H9 (cell line): ENCODE measurements at regions not wholly inside any gene's neighbourhood (a gene's known extent, or its start where the extent isn't known, plus 50 kb on each side); places are given as distances from the start of the nearest gene placed in this dataset.
"Not testable (repeated sequence)": the region's sequence is repeated elsewhere in the genome, so short reads cannot be mapped to it uniquely, and the experiment has no call there.

Source experiments
- DNase-seq: peaks from one replicate; pipeline ENCODE4 v3.0.0-alpha.2; 2017
- H2AFZ ChIP-seq: one replicate; pipeline ENCODE4 v1.6.1; 2013; ENCODE audit warnings: mild to moderate bottlenecking, low read length, control low read depth, moderate library complexity
- H2AK5ac ChIP-seq: 2 replicates; pipeline ENCODE4 v1.6.1; 2013; ENCODE audit warnings: low read length, control low read depth, mixed read lengths; ENCODE audit not compliant: insufficient read length
- H2BK120ac ChIP-seq: one replicate; pipeline ENCODE4 v1.6.1; 2013; ENCODE audit warnings: low read depth, mild to moderate bottlenecking, low read length, control low read depth, inconsistent platforms; ENCODE audit not compliant: poor library complexity, severe bottlenecking
- H2BK12ac ChIP-seq: 2 replicates; pipeline ENCODE4 v1.6.1; 2013; ENCODE audit warnings: low read length, control low read depth, mixed read lengths, low read depth; ENCODE audit not compliant: insufficient read length
- H2BK15ac ChIP-seq: 2 replicates; pipeline ENCODE4 v1.6.1; 2013; ENCODE audit warnings: low read depth, low read length, control low read depth
- H2BK20ac ChIP-seq: one replicate; pipeline ENCODE4 v1.6.1; 2013; ENCODE audit warnings: low read depth, mild to moderate bottlenecking, low read length, control low read depth, inconsistent platforms; ENCODE audit not compliant: poor library complexity, severe bottlenecking
- H2BK5ac ChIP-seq: 2 replicates; pipeline ENCODE4 v1.6.1; 2013; ENCODE audit warnings: low read length, control low read depth, mixed read lengths; ENCODE audit not compliant: insufficient read length
- H3K14ac ChIP-seq: 2 replicates; pipeline ENCODE4 v1.6.1; 2013; ENCODE audit warnings: low read length, control low read depth; ENCODE audit not compliant: insufficient read depth
- H3K18ac ChIP-seq: 2 replicates; pipeline ENCODE4 v1.6.1; 2013; ENCODE audit warnings: low read depth, mild to moderate bottlenecking, mixed read lengths, low read length, control low read depth; ENCODE audit not compliant: insufficient read length
- H3K23ac ChIP-seq: 2 replicates; pipeline ENCODE4 v1.6.1; 2013; ENCODE audit warnings: low read length, control low read depth, mixed read lengths, low read depth; ENCODE audit not compliant: insufficient read length
- H3K23me2 ChIP-seq: 2 replicates; pipeline ENCODE4 v1.6.1; 2013; ENCODE audit warnings: low read depth, mild to moderate bottlenecking, mixed read lengths, low read length, control low read depth; ENCODE audit not compliant: insufficient read length, poor library complexity, severe bottlenecking
- H3K27ac ChIP-seq: 2 replicates; pipeline ENCODE4 v1.5.1; 2013; ENCODE audit warnings: low read length, control low read depth, mixed read lengths, low read depth; ENCODE audit not compliant: insufficient read length
- H3K27me3 ChIP-seq: 2 replicates; pipeline ENCODE4 v1.6.1; 2013; ENCODE audit warnings: low read length, control low read depth, inconsistent platforms; ENCODE audit not compliant: insufficient read depth
- H3K4ac ChIP-seq: 2 replicates; pipeline ENCODE4 v1.6.1; 2013; ENCODE audit warnings: low read depth, mild to moderate bottlenecking, control low read depth, inconsistent platforms, low read length, moderate library complexity
- H3K4me1 ChIP-seq: 2 replicates; pipeline ENCODE4 v1.6.1; 2013; ENCODE audit warnings: low read length, control low read depth, inconsistent platforms; ENCODE audit not compliant: insufficient read depth
- H3K4me2 ChIP-seq: 2 replicates; pipeline ENCODE4 v1.6.1; 2013; ENCODE audit warnings: low read length, control low read depth, mixed read lengths; ENCODE audit not compliant: insufficient read length, insufficient read depth
- H3K56ac ChIP-seq: 2 replicates; pipeline ENCODE4 v1.6.1; 2013; ENCODE audit warnings: low read depth, mild to moderate bottlenecking, mixed read lengths, low read length, control low read depth; ENCODE audit not compliant: insufficient read length
- H3K79me1 ChIP-seq: 2 replicates; pipeline ENCODE4 v1.6.1; 2013; ENCODE audit warnings: low read depth, mild to moderate bottlenecking, moderate library complexity, low read length, control low read depth, inconsistent platforms; ENCODE audit not compliant: insufficient read depth, poor library complexity, severe bottlenecking
- H3K79me2 ChIP-seq: 2 replicates; pipeline ENCODE4 v1.6.1; 2013; ENCODE audit warnings: low read length, control low read depth, inconsistent platforms; ENCODE audit not compliant: insufficient read depth
- H3K9ac ChIP-seq: 2 replicates; pipeline ENCODE4 v1.6.1; 2013; ENCODE audit warnings: low read length, control low read depth, mixed read lengths; ENCODE audit not compliant: insufficient read length; ENCODE audit errors: extremely low read depth
- H3K9me3 ChIP-seq: one replicate; pipeline ENCODE4 v1.6.1; 2013; ENCODE audit warnings: low read depth, low read length, inconsistent platforms; ENCODE audit not compliant: control insufficient read depth
- H3T11ph ChIP-seq: one replicate; pipeline ENCODE4 v1.6.1; 2013; ENCODE audit warnings: mild to moderate bottlenecking, low read length, control low read depth, inconsistent platforms
- H4K20me1 ChIP-seq: one replicate; pipeline ENCODE4 v1.6.1; 2013; ENCODE audit not compliant: control insufficient read depth, insufficient read length, insufficient read depth
- H4K5ac ChIP-seq: 2 replicates; pipeline ENCODE4 v1.6.1; 2013; ENCODE audit warnings: low read depth, mild to moderate bottlenecking, mixed read lengths, low read length, control low read depth; ENCODE audit not compliant: insufficient read length
- H4K8ac ChIP-seq: replicated peaks from 2 replicates; pipeline ENCODE4 v1.6.1; 2013; ENCODE audit warnings: low read length, control low read depth, mixed read lengths, low read depth; ENCODE audit not compliant: insufficient read length
- H4K91ac ChIP-seq: 2 replicates; pipeline ENCODE4 v1.6.1; 2013; ENCODE audit warnings: low read depth, mild to moderate bottlenecking, moderate library complexity, mixed read lengths, low read length, control low read depth; ENCODE audit not compliant: insufficient read length
- H3K27ac Mint-ChIP-seq, 3 experiments: 2 replicates in 2 of 3; 3 replicates in 1 of 3; pipeline ENCODE4 v1.8.0; 2020 to 2021; ENCODE audit warnings: mixed read lengths in 3 of 3, mild to moderate bottlenecking in 1 of 3, moderate library complexity in 1 of 3
- H3K27me3 Mint-ChIP-seq: 2 replicates; pipeline ENCODE4 v1.8.0; 2021; ENCODE audit warnings: low read depth, mild to moderate bottlenecking, moderate library complexity, mixed read lengths
- H3K36me3 Mint-ChIP-seq, 3 experiments: 2 replicates in 2 of 3; 3 replicates in 1 of 3; pipeline ENCODE4 v1.8.0; 2020 to 2021; ENCODE audit warnings: low read depth in 3 of 3, mixed read lengths in 3 of 3; ENCODE audit not compliant: insufficient read depth in 1 of 3
- H3K4me1 Mint-ChIP-seq, 2 experiments: 2 replicates each; pipeline ENCODE4 v1.8.0; 2020; ENCODE audit warnings: mixed read lengths in 2 of 2
- H3K4me3 Mint-ChIP-seq, 2 experiments: 2 replicates in 1 of 2; 3 replicates in 1 of 2; pipeline ENCODE4 v1.8.0; 2020 to 2021; ENCODE audit warnings: mild to moderate bottlenecking in 2 of 2, mixed read lengths in 2 of 2, moderate library complexity in 1 of 2
- H3K9me3 Mint-ChIP-seq, 2 experiments: 2 replicates in 1 of 2; 3 replicates in 1 of 2; pipeline ENCODE4 v1.8.0; 2020; ENCODE audit warnings: mild to moderate bottlenecking in 2 of 2, mixed read lengths in 2 of 2, moderate library complexity in 1 of 2
- WGBS: extraction: QIAGEN DNeasy Blood & Tissue Kit; methylation state at CpG from one replicate; pipeline ENCODE4 v1.1.7; 2013; ENCODE audit warnings: missing lambda C conversion rate, low lambda C conversion rate, mixed read lengths; ENCODE audit not compliant: insufficient read length; ENCODE audit errors: extremely low coverage; 5-methylcytosine and 5-hydroxymethylcytosine counted together
- TF ChIP-seq, protein P1 (sequence below): fragments of 200-600 bp; sonication (generic); conservative IDR thresholded peaks from 3 replicates; pipeline ENCODE4 v1.8.0; 2021; ENCODE audit warnings: antibody characterized with exemption, mild to moderate bottlenecking

DNA sequence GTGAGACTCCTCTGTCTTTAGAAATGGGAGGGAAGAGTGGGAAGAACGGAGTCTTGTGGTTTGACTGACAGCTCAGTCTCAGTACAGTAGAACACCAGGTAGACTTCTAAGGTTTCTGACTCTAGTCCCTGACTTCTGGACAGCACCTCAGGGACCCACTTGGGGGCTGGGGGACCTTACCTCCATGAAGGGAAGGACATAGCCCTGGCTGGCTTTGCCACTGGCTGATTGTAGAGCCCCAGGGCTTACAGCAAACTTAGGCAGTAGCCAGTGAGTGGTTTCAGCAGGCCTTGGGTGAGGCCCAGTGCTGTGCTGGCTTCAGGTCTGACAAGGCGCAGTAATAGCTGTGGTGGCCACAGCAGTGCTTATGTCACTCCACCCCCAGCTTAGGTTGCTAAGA, 290.0 kb upstream of the PRR16 start:
- no peaks in the 10 kb centered on the region for H3K27me3 ChIP-seq
- H3K23ac ChIP-seq, result no peak overlapping the region
- H3K9ac ChIP-seq, result no peak overlapping the region
- DNase-seq, result no peak
- no peaks in the 10 kb centered on the region for H3K9me3 ChIP-seq
- Mint-ChIP-seq H3K27ac (no peak overlapping the region), H3K4me3 (no peak overlapping the region), H3K4me1 (no peaks in the 10 kb centered on the region), H3K9me3 (no peaks in the 10 kb centered on the region), H3K36me3 (no peaks in the 10 kb centered on the region), H3K27me3 (no peaks in the 10 kb centered on the region)
- TF ChIP-seq, protein P1, sequence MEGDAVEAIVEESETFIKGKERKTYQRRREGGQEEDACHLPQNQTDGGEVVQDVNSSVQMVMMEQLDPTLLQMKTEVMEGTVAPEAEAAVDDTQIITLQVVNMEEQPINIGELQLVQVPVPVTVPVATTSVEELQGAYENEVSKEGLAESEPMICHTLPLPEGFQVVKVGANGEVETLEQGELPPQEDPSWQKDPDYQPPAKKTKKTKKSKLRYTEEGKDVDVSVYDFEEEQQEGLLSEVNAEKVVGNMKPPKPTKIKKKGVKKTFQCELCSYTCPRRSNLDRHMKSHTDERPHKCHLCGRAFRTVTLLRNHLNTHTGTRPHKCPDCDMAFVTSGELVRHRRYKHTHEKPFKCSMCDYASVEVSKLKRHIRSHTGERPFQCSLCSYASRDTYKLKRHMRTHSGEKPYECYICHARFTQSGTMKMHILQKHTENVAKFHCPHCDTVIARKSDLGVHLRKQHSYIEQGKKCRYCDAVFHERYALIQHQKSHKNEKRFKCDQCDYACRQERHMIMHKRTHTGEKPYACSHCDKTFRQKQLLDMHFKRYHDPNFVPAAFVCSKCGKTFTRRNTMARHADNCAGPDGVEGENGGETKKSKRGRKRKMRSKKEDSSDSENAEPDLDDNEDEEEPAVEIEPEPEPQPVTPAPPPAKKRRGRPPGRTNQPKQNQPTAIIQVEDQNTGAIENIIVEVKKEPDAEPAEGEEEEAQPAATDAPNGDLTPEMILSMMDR, result no peak
- no peak overlapping the region for H2AK5ac ChIP-seq
- no peaks in the 10 kb centered on the region for H3K4me1 ChIP-seq
- H3K4me2 ChIP-seq, result no peak overlapping the region
- no CpG with 5 or more reads among the region's 2 CpGs for WGBS
- H4K8ac ChIP-seq, result no peak overlapping the region
- no peak overlapping the region for H2BK20ac ChIP-seq
- no peak overlapping the region for H2BK5ac ChIP-seq
- H3K79me1 ChIP-seq, result no peaks in the 10 kb centered on the region
- H3K23me2 ChIP-seq, result no peaks in the 10 kb centered on the region
- no peak overlapping the region for H3K14ac ChIP-seq
- no peak overlapping the region for H2BK12ac ChIP-seq
- H3K18ac ChIP-seq, result no peak overlapping the region
- no peak overlapping the region for H2BK15ac ChIP-seq
- H3K79me2 ChIP-seq, result no peaks in the 10 kb centered on the region
- no peak overlapping the region for H2BK120ac ChIP-seq
- no peak overlapping the region for H3T11ph ChIP-seq
- H2AFZ ChIP-seq, result no peak overlapping the region
- H4K5ac ChIP-seq, result no peak overlapping the region
- H3K4ac ChIP-seq, result no peak overlapping the region
- H3K27ac ChIP-seq, result no peak overlapping the region
- no peak overlapping the region for H4K91ac ChIP-seq
- H3K56ac ChIP-seq, result no peak overlapping the region
- H4K20me1 ChIP-seq, result no peaks in the 10 kb centered on the region

DNA sequence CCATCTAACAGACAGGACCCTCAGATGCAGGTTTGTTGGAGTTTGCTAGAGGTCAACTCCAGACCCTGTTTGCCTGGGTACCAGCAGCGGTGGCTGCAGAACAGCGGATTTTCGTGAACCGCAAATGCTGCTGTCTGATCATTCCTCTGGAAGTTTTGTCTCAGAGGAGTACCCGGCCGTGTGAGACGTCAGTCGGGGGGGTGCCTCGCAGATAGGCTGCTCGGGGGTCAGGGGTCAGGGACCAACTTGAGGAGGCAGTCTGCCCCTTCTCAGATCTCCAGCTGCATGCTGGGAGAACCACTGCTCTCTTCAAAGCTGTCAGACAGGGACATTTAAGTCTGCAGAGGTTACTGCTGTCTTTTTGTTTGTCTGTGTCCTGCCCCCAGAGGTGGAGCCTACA, 282.9 kb upstream of the PRR16 start:
- H3K56ac ChIP-seq, H4K5ac ChIP-seq, H2BK5ac ChIP-seq, H4K20me1 ChIP-seq, H4K8ac ChIP-seq, H3K27me3 Mint-ChIP-seq, H2BK120ac ChIP-seq, H2AFZ ChIP-seq, DNase-seq, H2AK5ac ChIP-seq, H3T11ph ChIP-seq, H3K79me1 ChIP-seq, H3K18ac ChIP-seq, H3K79me2 ChIP-seq, H3K27me3 ChIP-seq, H2BK20ac ChIP-seq, H2BK15ac ChIP-seq, H2BK12ac ChIP-seq, H3K4me3 Mint-ChIP-seq, H3K14ac ChIP-seq, H3K9ac ChIP-seq, H3K23ac ChIP-seq, H3K4me1 Mint-ChIP-seq, H3K4ac ChIP-seq, H4K91ac ChIP-seq, H3K4me2 ChIP-seq, H3K23me2 ChIP-seq, H3K4me1 ChIP-seq, H3K9me3 ChIP-seq, H3K27ac Mint-ChIP-seq, H3K27ac ChIP-seq: not testable (repeated sequence)
- WGBS, result no CpG with 5 or more reads among the region's 10 CpGs
- H3K36me3 Mint-ChIP-seq, result peaks cover 0 to 13% (median 3%) of the 10 kb centered on the region in 3 experiments; a peak in 2 of 7 replicates
- peaks cover 3 to 14% of the 10 kb centered on the region in 2 experiments; a peak in 4 of 5 replicates for H3K9me3 Mint-ChIP-seq
